Rectal smooth muscle tissue (tissue), 1 donor: ENCODE measurements at regions not wholly inside any gene's neighbourhood (a gene's known extent, or its start where the extent isn't known, plus 50 kb on each side); places are given as distances from the start of the nearest gene placed in this dataset.

Source experiments
- H3K27ac ChIP-seq: one replicate; pipeline ENCODE4 v1.7.0; 2013; ENCODE audit warnings: low read depth, low read length, inconsistent platforms
- H3K27me3 ChIP-seq: one replicate; pipeline ENCODE4 v1.7.0; 2013; ENCODE audit warnings: low read length; ENCODE audit not compliant: control insufficient read depth, insufficient read depth
- H3K36me3 ChIP-seq: one replicate; pipeline ENCODE4 v1.7.0; 2013; ENCODE audit warnings: low read length; ENCODE audit not compliant: control insufficient read depth, insufficient read depth
- H3K4me1 ChIP-seq: one replicate; pipeline ENCODE4 v1.7.0; 2013; ENCODE audit warnings: low read length; ENCODE audit not compliant: control insufficient read depth, insufficient read depth
- H3K4me3 ChIP-seq: one replicate; pipeline ENCODE4 v1.7.0; 2013; ENCODE audit warnings: low read length
- H3K9ac ChIP-seq: one replicate; pipeline ENCODE4 v1.7.0; 2013; ENCODE audit warnings: low read length

GRCh38 chr5:90307322-90307721, 102.2 kb downstream of the CETN3 start:
- Histone ChIP-seq H3K36me3 (no peaks in the 10 kb centered on the region), H3K4me1 (no peaks in the 10 kb centered on the region), H3K4me3 (no peak overlapping the region), H3K27me3 (no peaks in the 10 kb centered on the region), H3K9ac (no peak overlapping the region), H3K27ac (no peak overlapping the region)

- Histone ChIP-seq H3K4me3 (no peak overlapping the region), H3K4me1 (no peaks in the 10 kb centered on the region), H3K9ac (no peak overlapping the region), H3K27me3 (no peaks in the 10 kb centered on the region), H3K36me3 (no peaks in the 10 kb centered on the region), H3K27ac (no peak overlapping the region)
These were observed 102.9 kb downstream of the CETN3 start for GRCh38 chr5:90306613-90307012.

- Histone ChIP-seq H3K27me3 (no peaks in the 10 kb centered on the region), H3K36me3 (no peaks in the 10 kb centered on the region), H3K27ac (no peak overlapping the region), H3K9ac (no peak overlapping the region), H3K4me1 (no peaks in the 10 kb centered on the region), H3K4me3 (no peak overlapping the region)
These were observed 104.4 kb downstream of the CETN3 start for GRCh38 chr5:90305041-90305720.

GRCh38 chr5:90301248-90301647, 108.3 kb downstream of the CETN3 start:
- H3K36me3 ChIP-seq: no peaks in the 10 kb centered on the region
- H3K4me1 ChIP-seq: no peaks in the 10 kb centered on the region
- H3K27me3 ChIP-seq: no peaks in the 10 kb centered on the region
- no peak overlapping the region for H3K9ac ChIP-seq
- no peak overlapping the region for H3K4me3 ChIP-seq
- no peak overlapping the region for H3K27ac ChIP-seq

- Histone ChIP-seq H3K4me1 (no peaks in the 10 kb centered on the region), H3K4me3 (no peak overlapping the region), H3K27me3 (no peaks in the 10 kb centered on the region), H3K27ac (no peak overlapping the region), H3K36me3 (no peaks in the 10 kb centered on the region), H3K9ac (no peak overlapping the region)
These were observed 112.4 kb downstream of the CETN3 start for GRCh38 chr5:90297045-90297764.

- Histone ChIP-seq H3K27ac (no peak overlapping the region), H3K4me3 (no peak overlapping the region), H3K36me3 (no peaks in the 10 kb centered on the region), H3K4me1 (no peaks in the 10 kb centered on the region), H3K27me3 (no peaks in the 10 kb centered on the region), H3K9ac (no peak overlapping the region)
These were observed 115.0 kb downstream of the CETN3 start for GRCh38 chr5:90294604-90295003.

GRCh38 chr5:90293931-90294330, 115.6 kb downstream of the CETN3 start:
- Histone ChIP-seq H3K9ac (no peak overlapping the region), H3K36me3 (no peaks in the 10 kb centered on the region), H3K4me3 (no peak overlapping the region), H3K27me3 (no peaks in the 10 kb centered on the region), H3K4me1 (no peaks in the 10 kb centered on the region), H3K27ac (no peak overlapping the region)

- Histone ChIP-seq H3K27me3 (no peaks in the 10 kb centered on the region), H3K9ac (no peak overlapping the region), H3K27ac (no peak overlapping the region), H3K4me3 (no peak overlapping the region), H3K4me1 (no peaks in the 10 kb centered on the region), H3K36me3 (no peaks in the 10 kb centered on the region)
These were observed 118.9 kb downstream of the CETN3 start for GRCh38 chr5:90290648-90291047.

- no peak overlapping the region for H3K4me3 ChIP-seq
- no peak overlapping the region for H3K9ac ChIP-seq
- H3K27ac ChIP-seq: no peak overlapping the region
These were observed 119.7 kb downstream of the CETN3 start for GRCh38 chr5:90289837-90290236.

GRCh38 chr5:90287036-90287435, 122.5 kb downstream of the CETN3 start:
- no peak overlapping the region for H3K4me3 ChIP-seq
- H3K9ac ChIP-seq: no peak overlapping the region
- no peaks in the 10 kb centered on the region for H3K4me1 ChIP-seq
- no peaks in the 10 kb centered on the region for H3K36me3 ChIP-seq
- H3K27me3 ChIP-seq: no peaks in the 10 kb centered on the region
- H3K27ac ChIP-seq: no peak overlapping the region

More at GRCh38 chr5:90289837-90290236, 119.7 kb downstream of the CETN3 start:
- H3K27me3 ChIP-seq: no peaks in the 10 kb centered on the region
- H3K4me1 ChIP-seq: no peaks in the 10 kb centered on the region
- H3K36me3 ChIP-seq: no peaks in the 10 kb centered on the region

- Histone ChIP-seq H3K27me3 (no peaks in the 10 kb centered on the region), H3K9ac (no peak overlapping the region), H3K4me1 (no peaks in the 10 kb centered on the region)
These were observed 124.0 kb downstream of the CETN3 start for GRCh38 chr5:90285581-90285980.

GRCh38 chr5:90284375-90284774, 125.2 kb downstream of the CETN3 start:
- Histone ChIP-seq H3K4me3 (no peak overlapping the region), H3K4me1 (no peaks in the 10 kb centered on the region), H3K9ac (no peak overlapping the region), H3K27ac (no peak overlapping the region), H3K27me3 (no peaks in the 10 kb centered on the region), H3K36me3 (no peaks in the 10 kb centered on the region)

More at GRCh38 chr5:90285581-90285980, 124.0 kb downstream of the CETN3 start:
- Histone ChIP-seq H3K27ac (no peak overlapping the region), H3K4me3 (no peak overlapping the region), H3K36me3 (no peaks in the 10 kb centered on the region)

- no peaks in the 10 kb centered on the region for H3K36me3 ChIP-seq
- H3K4me3 ChIP-seq: no peak overlapping the region
- no peaks in the 10 kb centered on the region for H3K4me1 ChIP-seq
- no peaks in the 10 kb centered on the region for H3K27me3 ChIP-seq
- H3K27ac ChIP-seq: no peak overlapping the region
- no peak overlapping the region for H3K9ac ChIP-seq
These were observed 130.5 kb downstream of the CETN3 start for GRCh38 chr5:90279091-90279490.
